ENCODE measurements at regions not wholly inside any gene's neighbourhood (a gene's known extent, or its start where the extent isn't known, plus 50 kb on each side); places are given as distances from the start of the nearest gene placed in this dataset.

DNA sequence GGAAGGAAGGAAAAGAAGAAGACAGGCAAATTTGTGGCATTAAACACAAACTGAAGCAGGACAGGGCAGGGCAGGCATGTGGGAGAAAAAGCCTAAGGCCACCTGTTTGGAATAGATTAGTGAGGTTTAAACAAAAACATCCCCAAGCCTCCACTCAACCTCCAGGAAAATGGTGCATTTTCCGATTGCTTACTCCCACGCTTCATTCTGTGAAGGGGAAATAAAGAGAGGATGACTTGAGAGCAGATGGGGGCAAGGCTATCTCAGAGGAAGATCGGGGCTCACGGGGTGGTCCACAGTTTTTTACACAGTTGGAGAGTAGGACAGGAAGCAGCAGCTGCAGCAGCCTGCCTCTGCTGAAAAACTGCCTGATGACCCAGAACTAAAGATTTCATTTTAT is 250.9 kb downstream of the DUSP6 start:
- Histone ChIP-seq H3K9me3 (ENCODE audit: control insufficient read depth, insufficient read depth, low read length) (no peaks in the 10 kb centered on the region), H3K4me1 (ENCODE audit: control insufficient read depth, low read length) (no peaks in the 10 kb centered on the region)

DNA sequence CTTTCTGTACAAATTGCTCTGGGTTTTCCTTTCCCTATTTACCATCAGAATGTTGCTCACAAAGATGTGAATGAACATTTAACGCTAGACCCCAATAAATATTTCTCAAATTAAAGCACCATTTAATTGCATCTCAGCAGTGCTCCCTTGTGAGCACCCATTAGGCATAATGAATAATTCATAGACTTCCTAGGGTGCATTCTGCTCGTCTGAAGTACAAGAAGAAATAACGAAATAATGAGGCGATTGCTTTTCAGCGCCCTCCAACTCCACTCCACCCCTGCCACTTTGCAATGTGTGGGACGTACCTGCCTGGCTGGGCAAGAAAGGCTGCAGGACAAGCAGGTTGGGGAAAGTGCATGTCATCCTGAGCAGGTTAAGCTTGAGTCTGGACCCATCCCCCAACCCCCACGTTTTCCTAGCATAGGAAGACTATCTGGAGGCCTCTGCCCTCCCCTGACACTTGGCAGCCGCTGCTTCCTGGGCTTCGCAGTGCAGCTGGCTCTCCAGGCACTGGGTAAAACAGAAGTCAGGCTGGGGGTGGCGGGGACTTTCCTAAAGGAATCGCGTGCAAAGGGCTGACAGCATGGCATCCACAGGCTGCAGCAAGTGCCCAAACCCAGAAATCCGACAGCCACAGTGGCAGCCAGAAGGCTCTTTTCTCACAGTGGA is 253.7 kb downstream of the DUSP6 start:
- H4K20me1 ChIP-seq (ENCODE audit: control insufficient read depth, insufficient read depth, low read depth, low read length): no peaks in the 10 kb centered on the region
- H3K4me3 ChIP-seq (ENCODE audit: low read length): no peak overlapping the region
- no peaks in the 10 kb centered on the region for H3K36me3 ChIP-seq (ENCODE audit: control insufficient read depth, low read length)
- H3F3A ChIP-seq (ENCODE audit: control insufficient read depth, insufficient read depth): no peaks in the 10 kb centered on the region
- no peaks in the 10 kb centered on the region for H3K79me2 ChIP-seq (ENCODE audit: control insufficient read depth, low read length)
- no peak overlapping the region for H3K27ac ChIP-seq (ENCODE audit: low read depth, low read length)
- no peaks in the 10 kb centered on the region for H3K9me3 ChIP-seq (ENCODE audit: control insufficient read depth, insufficient read depth, low read length)
- no peaks in the 10 kb centered on the region for H3K27me3 ChIP-seq (ENCODE audit: control insufficient read depth, low read length)
- no peaks in the 10 kb centered on the region for H3K9me2 ChIP-seq (replicated peaks; ENCODE audit: control insufficient read depth, low read length)
- H3K4me1 ChIP-seq (ENCODE audit: control insufficient read depth, low read length): no peaks in the 10 kb centered on the region
- H3K4me2 ChIP-seq (ENCODE audit: low read length): no peak overlapping the region
- TF ChIP-seq, protein P1, sequence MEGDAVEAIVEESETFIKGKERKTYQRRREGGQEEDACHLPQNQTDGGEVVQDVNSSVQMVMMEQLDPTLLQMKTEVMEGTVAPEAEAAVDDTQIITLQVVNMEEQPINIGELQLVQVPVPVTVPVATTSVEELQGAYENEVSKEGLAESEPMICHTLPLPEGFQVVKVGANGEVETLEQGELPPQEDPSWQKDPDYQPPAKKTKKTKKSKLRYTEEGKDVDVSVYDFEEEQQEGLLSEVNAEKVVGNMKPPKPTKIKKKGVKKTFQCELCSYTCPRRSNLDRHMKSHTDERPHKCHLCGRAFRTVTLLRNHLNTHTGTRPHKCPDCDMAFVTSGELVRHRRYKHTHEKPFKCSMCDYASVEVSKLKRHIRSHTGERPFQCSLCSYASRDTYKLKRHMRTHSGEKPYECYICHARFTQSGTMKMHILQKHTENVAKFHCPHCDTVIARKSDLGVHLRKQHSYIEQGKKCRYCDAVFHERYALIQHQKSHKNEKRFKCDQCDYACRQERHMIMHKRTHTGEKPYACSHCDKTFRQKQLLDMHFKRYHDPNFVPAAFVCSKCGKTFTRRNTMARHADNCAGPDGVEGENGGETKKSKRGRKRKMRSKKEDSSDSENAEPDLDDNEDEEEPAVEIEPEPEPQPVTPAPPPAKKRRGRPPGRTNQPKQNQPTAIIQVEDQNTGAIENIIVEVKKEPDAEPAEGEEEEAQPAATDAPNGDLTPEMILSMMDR (IDR thresholded peaks at IDR 0.05; ENCODE audit: low read depth, low read length, poor library complexity, severe bottlenecking): no peak
- no peak for TF ChIP-seq EZH2phosphoT487 (IDR thresholded peaks at IDR 0.05; ENCODE audit: borderline replicate concordance, low read length)

More for the DNA sequence above, 250.9 kb downstream of the DUSP6 start:
- Histone ChIP-seq H3K9me2 (replicated peaks; ENCODE audit: control insufficient read depth, low read length) (no peaks in the 10 kb centered on the region), H4K20me1 (ENCODE audit: control insufficient read depth, insufficient read depth, low read depth, low read length) (no peaks in the 10 kb centered on the region), H3K27me3 (ENCODE audit: control insufficient read depth, low read length) (no peaks in the 10 kb centered on the region), H3K79me2 (ENCODE audit: control insufficient read depth, low read length) (no peaks in the 10 kb centered on the region), H3K36me3 (ENCODE audit: control insufficient read depth, low read length) (no peaks in the 10 kb centered on the region), H3K4me3 (ENCODE audit: low read length) (no peak overlapping the region), H3F3A (ENCODE audit: control insufficient read depth, insufficient read depth) (no peaks in the 10 kb centered on the region), H3K4me2 (ENCODE audit: low read length) (no peak overlapping the region), H3K27ac (ENCODE audit: low read depth, low read length) (no peak overlapping the region)
- TF ChIP-seq EZH2phosphoT487 (IDR thresholded peaks at IDR 0.05; ENCODE audit: borderline replicate concordance, low read length): no peak
- TF ChIP-seq, protein P1 (IDR thresholded peaks at IDR 0.05; ENCODE audit: low read depth, low read length, poor library complexity, severe bottlenecking): no peak

DNA sequence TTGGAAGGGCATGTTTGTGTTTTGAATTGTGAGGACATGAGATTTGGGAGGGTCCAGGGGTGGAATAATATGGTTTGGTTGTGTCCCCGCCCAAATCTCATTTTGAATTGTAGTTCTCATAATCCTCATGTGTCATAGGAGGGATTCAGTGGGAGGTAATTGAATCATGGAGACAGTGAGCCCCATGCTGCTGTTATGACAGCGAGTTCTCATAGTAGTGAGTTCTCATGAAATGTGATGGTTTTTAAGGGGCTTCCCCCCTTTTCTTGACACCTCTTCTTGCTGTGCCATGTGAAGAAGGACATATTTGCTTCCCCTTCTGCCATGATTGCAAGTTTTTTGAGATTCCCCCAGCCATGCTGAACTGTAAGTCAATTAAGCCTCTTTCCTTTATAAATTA is 260.0 kb downstream of the DUSP6 start:
- TF ChIP-seq EZH2phosphoT487 (IDR thresholded peaks at IDR 0.05; ENCODE audit: borderline replicate concordance, low read length): no peak

DNA sequence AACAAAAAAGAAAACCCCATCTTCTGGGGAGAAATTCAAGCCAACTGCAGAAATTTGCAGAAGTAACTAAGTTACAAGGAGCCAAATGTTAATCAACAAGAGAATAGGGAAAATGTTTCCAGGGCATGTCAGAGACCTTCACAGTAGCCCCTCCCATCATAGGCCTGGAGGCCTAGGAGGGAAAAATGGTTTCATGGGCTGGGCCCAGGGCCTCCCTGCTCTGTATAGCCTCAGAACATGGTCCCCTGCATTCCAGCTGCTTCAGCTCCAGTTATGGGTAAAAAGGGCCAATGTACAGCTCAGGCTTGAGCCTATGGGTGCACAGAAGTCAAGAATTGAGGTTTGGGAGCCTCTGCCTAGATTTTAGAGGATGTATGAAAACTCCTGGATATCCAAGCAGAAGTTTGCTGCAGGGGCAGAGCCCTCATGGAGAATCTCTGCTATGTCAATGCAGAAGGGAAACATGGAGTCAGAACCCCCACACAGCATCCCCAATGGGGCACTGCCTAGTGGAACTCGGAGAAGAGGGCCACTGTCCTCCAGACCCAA is 260.9 kb downstream of the DUSP6 start:
- Histone ChIP-seq H3K4me2 (ENCODE audit: low read length) (no peak overlapping the region), H3K4me3 (ENCODE audit: low read length) (no peak overlapping the region), H3K27ac (ENCODE audit: low read depth, low read length) (no peak overlapping the region), H3K9me2 (replicated peaks; ENCODE audit: control insufficient read depth, low read length) (no peaks in the 10 kb centered on the region), H4K20me1 (ENCODE audit: control insufficient read depth, insufficient read depth, low read depth, low read length) (no peaks in the 10 kb centered on the region), H3K9me3 (ENCODE audit: control insufficient read depth, insufficient read depth, low read length) (peaks cover 4% of the 10 kb centered on the region; the same call in 1 of the 2 replicates), H3K27me3 (ENCODE audit: control insufficient read depth, low read length) (peaks cover 2% of the 10 kb centered on the region; the same call in 1 of the 2 replicates), H3F3A (ENCODE audit: control insufficient read depth, insufficient read depth) (no peaks in the 10 kb centered on the region), H3K36me3 (ENCODE audit: control insufficient read depth, low read length) (no peaks in the 10 kb centered on the region), H3K4me1 (ENCODE audit: control insufficient read depth, low read length) (no peaks in the 10 kb centered on the region), H3K79me2 (ENCODE audit: control insufficient read depth, low read length) (no peaks in the 10 kb centered on the region)
- TF ChIP-seq, protein P1 (IDR thresholded peaks at IDR 0.05; ENCODE audit: low read depth, low read length, poor library complexity, severe bottlenecking): no peak
- TF ChIP-seq EZH2phosphoT487 (IDR thresholded peaks at IDR 0.05; ENCODE audit: borderline replicate concordance, low read length): no peak

More for the DNA sequence above, 260.0 kb downstream of the DUSP6 start:
- peaks cover 2% of the 10 kb centered on the region; the same call in 1 of the 2 replicates for H3K27me3 ChIP-seq (ENCODE audit: control insufficient read depth, low read length)
- no peaks in the 10 kb centered on the region for H3K9me2 ChIP-seq (replicated peaks; ENCODE audit: control insufficient read depth, low read length)
- no peak overlapping the region for H3K4me2 ChIP-seq (ENCODE audit: low read length)
- peaks cover 4% of the 10 kb centered on the region; the same call in 1 of the 2 replicates for H3K9me3 ChIP-seq (ENCODE audit: control insufficient read depth, insufficient read depth, low read length)
- H3F3A ChIP-seq (ENCODE audit: control insufficient read depth, insufficient read depth): no peaks in the 10 kb centered on the region
- H4K20me1 ChIP-seq (ENCODE audit: control insufficient read depth, insufficient read depth, low read depth, low read length): no peaks in the 10 kb centered on the region
- H3K36me3 ChIP-seq (ENCODE audit: control insufficient read depth, low read length): no peaks in the 10 kb centered on the region
- H3K27ac ChIP-seq (ENCODE audit: low read depth, low read length): no peak overlapping the region
- H3K4me1 ChIP-seq (ENCODE audit: control insufficient read depth, low read length): no peaks in the 10 kb centered on the region
- H3K4me3 ChIP-seq (ENCODE audit: low read length): no peak overlapping the region
- no peaks in the 10 kb centered on the region for H3K79me2 ChIP-seq (ENCODE audit: control insufficient read depth, low read length)

All from DOHH2 (cell line).